Amniotic stem cell (primary cell): ENCODE measurements at regions not wholly inside any gene's neighbourhood (a gene's known extent, or its start where the extent isn't known, plus 50 kb on each side); places are given as distances from the start of the nearest gene placed in this dataset.
"Not testable (repeated sequence)": the region's sequence is repeated elsewhere in the genome, so short reads cannot be mapped to it uniquely, and the experiment has no call there.

Experiments used
- DNase-seq: peaks from one replicate; lab custom pipeline; 2025; lab: John Stamatoyannopoulos, UW

DNA sequence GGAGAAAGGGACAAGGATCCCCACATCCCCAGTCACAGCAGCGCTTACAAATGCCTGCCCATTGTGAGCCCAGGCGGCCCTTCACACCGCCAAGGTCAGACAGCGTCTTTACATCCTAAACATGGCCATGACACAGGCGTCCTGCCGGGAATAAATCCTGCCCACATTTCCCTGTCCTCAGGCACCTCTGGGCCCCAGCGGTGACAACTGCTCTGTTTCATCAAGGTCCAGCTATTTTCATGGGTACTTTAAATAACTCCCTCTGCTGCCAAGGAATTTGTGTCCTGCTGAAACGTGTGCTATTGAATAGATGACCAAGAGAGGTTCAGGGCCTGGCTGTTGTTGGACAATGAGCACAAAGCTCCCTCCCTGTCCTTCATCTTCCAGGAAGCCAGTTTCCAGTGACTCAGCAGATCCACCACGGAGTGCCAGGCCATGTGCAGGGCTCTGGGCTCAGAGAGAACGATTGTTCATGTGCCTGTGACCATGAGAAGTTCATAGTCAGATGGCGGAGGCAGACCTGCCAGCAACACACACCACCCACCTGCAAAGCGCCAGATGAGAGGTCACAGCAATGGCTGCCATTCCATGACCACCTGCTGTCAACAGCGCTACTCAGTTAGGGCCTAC lies 195.8 kb downstream of the MATN1 start:
- no peak for DNase-seq

DNA sequence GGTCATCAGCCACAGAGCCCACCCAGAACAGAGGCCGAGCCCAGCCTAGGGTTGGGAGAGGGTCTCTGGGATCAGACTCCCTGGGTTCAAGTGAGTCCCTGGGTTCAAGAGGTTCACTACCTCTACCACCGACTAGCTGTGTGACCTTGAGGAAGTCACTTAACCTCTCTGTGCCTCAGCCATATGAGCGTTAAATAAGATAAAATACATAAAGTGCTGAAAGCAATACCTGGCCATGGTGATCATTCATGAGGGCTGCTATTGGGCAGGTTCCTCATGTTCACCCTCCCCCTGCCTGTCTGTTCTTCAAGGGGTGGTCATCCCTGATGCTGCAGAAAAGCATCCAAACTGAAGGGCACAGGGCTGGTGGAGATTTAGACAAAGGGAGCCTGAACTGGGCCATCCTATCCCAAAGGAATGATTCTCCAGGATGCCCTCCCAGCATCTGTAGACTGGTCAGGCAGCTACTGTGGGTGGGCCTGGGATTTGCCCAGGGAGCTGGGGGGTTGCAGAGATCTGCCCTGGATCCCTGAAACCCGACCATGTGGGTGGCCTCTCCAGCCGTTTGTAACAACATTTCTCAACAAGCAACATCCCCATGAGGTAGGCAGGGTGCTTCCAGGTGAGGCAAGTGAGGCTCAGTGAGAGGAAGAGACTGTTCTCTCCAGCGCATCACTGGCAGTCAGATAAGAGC lies 196.6 kb downstream of the MATN1 start:
- DNase-seq, result no peak

DNA sequence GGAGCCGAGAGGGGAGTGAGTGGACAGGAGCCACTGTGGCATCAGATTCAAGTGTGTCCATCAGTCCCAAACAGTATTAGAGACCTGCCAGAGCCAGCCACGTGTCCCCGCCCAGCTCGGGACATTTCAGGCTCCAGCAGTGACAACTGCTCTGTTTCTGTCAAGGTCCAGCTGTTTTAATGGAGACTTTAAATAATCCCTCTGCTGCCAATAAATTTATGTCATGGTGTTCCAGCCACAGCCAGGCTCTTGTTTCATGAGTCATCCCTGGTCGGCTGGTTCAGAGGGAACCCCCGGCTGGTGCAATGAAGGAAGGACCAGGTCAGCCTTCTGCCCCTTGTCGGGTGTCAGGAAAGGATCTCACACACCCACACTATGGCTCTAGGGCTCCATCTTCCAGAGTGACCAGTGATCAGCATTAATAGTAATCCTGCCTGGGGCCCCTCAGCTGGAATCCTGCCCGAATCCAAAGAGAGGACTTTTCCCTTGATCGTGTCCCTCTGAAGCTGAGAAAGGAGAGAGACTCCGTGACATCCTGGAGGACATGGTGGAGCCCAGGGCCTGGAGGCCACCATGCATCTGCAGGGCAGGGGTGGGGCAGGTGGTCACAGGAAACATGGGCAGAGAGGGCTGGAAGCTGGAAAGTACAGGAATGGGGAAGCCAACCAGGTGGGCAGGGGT lies 197.3 kb downstream of the MATN1 start:
- no peak for DNase-seq

DNA sequence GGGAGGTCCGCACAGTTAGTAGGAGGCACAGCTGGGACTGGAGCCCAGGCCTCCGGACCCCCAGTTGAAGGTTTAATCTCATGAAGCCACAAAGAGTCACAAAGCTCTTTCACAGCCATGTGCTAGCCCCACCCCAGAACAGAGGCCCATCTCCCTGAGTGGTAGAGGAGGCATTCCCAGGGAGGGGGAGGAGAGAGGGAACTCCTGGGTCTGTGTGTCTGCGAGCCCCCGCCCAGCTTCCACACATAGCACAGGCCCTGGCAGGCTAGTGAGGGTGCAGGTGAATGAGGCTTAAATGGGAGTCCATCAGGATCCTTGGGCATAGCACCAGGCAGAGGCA lies 197.8 kb downstream of the MATN1 start:
- no peak for DNase-seq

DNA sequence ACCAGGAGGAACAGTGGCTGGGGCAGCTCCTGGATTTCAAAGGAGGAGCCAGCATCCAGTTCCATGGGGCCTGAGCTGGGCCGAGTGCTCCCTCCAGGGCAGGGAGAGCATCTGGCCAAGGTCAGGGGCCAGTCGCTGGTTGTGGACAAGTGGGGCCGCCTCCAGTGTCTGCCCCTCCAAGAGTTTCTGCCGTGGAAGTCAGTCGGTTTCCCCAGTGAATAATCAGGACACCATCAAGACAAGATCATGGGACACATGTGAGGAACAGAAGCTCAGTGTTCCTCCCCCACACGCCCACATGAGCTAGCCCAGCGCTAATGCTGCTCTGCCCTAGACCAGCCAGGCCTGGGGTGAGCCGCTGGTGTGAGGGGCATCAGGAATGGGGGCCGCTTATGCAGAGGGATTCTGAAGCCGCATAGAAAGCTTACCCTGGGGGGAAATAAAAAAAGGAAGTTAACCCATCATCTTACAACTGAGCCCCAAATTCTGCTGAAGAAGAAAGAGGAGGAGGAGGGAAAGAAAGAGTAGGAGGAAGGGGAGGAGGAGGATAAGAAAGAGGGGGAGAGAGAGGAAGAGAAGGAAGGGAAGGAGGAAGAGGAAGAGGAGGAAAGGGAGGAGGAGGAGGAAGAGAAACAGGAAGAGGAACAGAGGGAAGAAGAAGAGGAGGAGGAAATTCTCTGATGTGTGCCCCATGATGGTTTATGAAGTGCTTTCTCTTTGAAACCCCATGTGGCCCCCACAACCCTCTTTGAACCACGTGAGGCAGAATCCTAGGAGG lies 198.4 kb downstream of the MATN1 start:
- DNase-seq, result no peak

DNA sequence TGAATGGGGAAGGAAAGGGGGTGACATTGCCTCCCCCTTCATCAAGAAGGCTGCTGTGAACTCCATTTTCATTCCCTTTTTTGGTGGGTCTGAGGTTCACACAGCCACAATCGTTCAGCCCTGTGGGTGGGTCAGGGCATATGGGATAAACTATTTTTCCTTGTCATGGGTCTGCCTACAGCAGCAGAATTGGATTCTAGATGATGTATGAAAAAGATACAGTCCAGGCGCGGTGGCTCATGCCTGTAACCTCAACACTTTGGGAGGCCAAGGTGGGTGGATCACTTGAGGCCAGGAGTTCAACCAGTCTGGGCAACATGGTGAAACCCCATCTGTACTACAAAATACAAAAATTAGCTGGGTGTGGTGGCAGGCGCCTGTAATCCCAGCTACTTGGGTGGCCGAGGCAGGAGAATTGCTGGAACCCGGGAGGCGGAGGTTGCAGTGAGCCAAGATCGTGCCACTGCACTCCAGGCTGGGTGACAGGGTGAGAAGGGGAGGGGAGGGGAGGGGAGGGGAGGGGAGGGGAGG lies 199.3 kb downstream of the MATN1 start:
- DNase-seq, result not testable (repeated sequence)

DNA sequence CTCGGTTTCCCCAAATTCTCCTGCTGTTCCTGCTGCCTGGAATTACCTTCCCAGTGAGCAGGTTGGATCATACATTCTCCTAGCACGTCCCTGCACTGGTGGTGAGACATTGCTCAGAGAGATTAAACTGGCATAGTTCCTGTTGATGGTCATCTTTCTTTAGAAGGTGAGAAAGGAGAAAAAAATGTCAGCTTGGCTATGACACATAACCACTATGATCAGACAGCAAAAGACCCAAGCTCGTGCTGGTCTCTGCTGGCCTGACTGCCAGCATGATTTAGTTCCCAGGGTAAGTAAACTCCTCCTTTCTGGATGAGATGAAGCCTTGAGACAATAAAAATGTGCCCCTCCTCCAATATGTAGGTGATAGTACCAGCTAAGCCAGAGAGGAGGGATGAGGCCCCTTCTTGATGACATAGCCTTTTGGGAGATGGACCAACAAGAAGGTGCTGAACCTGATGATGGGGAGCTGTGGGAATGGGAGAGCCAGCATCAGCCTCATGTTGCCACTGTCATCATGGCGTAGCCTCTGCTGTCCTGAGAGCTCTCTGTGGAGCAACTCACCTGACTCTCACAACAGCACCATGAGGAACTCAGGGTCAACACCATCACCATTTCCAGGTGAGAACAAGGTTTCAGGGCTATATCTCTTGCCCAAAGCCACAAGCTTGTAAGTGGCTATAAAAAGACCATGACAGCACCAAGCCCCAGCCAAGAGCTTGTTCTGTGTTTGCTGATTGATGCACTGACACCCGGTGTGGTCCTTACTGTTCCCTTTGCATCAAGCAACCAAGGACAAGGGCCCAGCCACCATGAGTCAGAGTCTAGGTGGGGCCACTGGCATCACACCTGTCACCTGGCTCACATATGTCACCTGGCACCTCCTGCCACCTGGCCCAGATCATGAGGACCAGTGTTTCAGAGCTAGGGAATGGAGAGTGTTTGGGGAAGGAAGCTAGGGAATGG lies 200.0 kb downstream of the MATN1 start:
- DNase-seq, result no peak

DNA sequence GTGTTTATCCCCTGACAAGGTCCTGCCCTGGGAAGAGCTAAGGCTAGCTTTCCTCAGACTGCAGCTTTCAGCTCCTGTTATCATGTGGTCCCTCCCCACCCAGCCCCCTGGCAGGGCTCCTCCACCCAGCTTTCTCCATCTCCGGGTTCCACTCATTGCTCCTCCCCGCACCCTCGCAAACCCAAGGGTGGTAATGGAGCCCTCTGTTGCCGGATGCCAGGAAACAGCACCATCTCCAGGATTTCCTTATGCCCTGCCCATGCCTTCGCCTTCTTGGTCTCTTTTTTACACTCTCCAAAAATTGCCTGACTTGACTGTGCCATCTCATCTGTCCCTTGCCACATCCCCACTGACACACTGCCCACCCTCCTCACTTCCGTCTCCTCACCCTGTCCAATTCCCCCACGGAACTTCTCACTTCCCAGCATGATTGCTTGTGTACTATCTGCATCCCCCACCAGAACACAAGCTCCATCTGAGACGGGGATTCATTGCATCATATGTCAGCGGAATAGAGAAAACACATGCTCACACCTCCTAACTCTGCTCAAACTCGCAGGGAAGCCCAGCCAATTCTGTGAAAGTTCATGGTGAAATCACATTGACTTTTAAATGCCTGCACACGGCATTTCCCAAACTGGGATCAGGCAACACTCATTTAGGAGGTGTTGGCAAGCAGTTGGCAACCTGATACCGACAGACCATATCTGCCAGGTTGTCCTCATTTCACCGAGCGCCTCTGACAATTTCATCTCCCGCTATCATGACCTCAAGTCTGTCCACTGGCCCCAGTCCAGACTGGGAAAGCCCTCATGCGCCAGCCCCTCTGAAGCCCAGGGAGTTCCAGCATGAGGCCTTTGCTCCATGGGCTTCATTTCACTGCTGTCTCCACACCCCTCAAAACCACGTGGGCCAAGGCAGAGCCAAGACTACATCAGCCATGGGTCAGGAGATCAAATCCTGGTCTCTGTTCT lies 201.1 kb downstream of the MATN1 start:
- no peak for DNase-seq

DNA sequence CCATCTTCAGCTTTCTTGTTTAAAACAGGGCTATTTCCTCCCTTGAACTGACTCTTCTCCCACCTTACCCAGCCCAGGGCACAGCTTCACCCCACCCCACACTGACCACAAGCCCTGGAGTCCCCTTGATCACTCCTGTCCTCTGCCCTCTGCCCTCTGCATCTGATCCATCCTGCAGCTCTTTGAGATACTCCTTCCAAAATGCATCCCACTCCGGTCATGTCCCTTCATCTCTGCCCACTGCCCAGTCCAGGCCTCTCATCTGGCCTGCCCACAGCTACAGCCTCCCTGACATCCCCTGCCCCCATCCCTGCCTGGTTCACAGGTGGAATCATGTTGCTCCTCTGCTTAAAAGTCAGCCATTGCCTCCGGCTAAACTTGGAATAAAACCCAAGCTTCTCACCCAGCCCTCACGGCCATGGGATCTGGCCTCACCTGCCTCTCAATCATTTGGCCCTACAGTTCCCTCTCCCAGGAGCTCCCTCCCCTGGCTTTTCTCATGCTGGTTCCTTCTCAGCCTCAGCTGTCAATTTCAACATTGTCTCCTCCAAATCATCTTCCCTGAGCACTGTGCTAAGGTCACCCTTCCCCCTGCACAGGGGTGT lies 202.0 kb downstream of the MATN1 start:
- no peak for DNase-seq

DNA sequence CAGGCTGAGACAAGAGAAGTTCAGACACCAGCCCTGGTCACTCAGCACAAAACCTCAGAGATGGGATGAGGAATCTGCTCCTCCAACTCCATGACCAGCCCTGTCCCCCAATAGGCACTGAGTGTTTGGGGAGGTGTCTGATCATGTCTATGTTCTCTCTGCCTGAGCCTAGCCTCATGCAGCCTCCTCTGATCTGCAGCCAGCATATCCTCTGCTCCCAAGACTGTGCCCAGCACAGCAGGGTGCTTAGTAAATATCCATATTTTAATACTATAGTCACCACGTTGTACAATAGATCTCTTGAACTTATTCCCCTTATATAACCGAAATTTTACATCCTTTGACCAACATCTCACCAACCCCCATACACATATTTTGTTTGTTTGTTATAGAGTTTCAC lies 202.9 kb downstream of the MATN1 start:
- DNase-seq, result no peak

DNA sequence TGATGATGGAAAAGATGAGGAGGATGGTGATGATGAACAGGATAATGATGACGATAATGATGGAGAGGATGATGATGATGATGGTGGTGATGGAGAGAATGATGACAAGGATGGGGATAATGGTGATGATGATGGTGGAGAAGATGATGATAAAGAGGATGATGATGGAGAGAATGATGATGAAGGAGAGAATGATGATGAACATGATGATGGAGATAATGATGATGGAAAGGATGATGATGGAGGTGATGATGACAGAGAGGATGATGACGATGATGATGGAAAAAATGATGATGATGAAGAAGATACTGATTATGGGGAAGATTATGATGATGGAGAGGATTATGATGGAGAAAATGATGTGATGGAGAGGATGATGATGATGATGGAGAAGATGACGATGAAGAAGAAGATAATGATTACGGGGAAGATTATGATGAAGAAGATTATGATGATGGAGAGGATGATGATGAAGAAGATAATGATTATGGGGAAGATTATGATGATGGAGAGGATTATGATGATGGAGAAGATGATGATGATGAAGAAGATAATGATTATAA lies 204.1 kb downstream of the MATN1 start:
- DNase-seq, result no peak

DNA sequence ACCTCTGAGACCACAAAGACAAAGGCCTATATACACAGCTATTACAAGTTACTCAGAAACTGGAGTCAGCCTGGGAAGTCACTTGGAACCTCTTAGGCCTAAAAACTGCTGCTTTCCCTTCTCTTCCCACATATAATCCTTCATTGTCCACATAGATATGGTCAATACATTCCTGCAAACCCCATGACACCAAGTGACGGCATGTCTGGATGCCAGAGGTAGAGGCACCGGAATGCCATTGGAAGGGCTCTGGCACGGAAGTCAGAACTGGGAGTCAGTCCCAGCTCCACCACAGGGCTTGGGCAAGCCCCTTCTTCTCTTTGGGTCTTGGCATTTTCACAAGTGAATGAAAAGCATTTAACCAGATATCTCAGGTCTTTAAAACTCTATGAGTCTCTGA lies 204.7 kb downstream of the MATN1 start:
- no peak for DNase-seq

DNA sequence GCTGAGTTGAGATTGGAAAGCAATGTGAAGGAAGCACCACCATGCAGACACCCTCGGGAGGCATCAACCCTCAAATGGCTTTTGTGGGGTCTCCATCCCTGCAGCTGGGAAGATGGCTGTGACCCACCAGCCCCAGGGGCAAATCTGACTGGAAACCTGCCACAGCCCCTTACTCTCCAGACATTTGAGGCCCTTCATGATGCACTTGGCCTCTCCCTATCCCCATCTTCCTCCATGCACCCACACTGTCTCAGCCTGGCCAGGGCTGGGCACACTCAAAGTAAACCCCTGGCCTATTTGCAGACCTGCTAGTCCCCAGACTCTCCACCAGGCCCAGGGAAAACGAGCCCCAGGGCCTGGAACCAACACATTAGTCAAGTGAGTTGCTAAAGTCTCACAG lies 205.2 kb downstream of the MATN1 start:
- DNase-seq, result no peak

DNA sequence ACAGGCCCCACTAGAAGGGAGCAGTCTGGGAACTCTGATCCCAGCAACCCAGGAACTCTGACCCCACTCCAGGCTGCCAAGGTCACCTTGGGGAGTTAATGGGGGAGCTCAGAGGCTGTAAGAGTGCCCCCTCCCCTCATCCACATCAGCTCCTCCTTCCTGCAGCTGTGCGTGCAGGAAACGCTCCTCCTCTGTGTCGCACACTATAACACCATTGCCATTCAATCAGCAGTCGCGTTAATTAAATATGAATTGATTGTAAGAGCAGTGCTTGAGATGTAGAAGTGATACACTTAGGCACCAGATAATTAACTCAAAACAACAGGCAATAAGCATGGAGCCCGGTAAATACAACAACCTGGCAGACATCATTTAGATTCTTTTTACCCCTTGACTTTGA lies 205.7 kb downstream of the MATN1 start:
- not testable (repeated sequence) for DNase-seq

DNA sequence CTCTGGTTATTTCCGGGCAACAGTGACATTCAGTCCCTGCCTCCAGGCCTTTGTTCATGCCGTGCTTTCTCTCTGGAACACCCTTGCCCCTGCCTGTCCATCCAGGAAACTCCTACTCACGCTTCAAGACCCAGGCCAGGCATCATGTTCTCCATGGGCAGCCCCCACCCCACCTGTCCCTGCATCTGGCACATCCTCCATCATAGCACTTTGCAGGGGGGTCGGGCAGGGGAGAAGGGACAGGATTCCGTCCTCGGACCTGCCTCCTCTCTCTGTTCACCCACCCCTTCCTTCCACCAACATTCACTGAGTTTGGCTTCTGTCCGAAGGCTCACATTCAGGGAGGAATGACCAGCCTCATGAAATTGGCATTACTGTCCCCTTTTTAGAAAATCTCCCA lies 206.1 kb downstream of the MATN1 start:
- DNase-seq, result not testable (repeated sequence)

DNA sequence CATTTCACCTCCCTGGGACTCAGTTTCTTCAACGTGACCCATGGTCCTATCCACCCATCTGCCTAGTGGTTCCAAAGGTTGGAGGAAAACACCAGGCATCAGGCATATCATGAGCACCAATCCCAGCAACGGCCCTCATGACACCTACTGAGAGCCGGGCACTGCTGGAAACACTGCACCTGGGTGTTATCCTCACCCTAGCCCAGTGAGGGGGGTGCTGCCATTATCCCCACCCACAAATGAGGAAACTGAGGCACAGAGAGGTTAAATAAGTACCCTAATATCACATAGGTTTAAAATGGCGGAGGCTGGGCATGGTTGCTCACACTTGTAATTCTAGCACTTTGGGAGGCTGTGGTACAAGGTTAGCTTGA lies 206.9 kb downstream of the MATN1 start:
- no peak for DNase-seq

DNA sequence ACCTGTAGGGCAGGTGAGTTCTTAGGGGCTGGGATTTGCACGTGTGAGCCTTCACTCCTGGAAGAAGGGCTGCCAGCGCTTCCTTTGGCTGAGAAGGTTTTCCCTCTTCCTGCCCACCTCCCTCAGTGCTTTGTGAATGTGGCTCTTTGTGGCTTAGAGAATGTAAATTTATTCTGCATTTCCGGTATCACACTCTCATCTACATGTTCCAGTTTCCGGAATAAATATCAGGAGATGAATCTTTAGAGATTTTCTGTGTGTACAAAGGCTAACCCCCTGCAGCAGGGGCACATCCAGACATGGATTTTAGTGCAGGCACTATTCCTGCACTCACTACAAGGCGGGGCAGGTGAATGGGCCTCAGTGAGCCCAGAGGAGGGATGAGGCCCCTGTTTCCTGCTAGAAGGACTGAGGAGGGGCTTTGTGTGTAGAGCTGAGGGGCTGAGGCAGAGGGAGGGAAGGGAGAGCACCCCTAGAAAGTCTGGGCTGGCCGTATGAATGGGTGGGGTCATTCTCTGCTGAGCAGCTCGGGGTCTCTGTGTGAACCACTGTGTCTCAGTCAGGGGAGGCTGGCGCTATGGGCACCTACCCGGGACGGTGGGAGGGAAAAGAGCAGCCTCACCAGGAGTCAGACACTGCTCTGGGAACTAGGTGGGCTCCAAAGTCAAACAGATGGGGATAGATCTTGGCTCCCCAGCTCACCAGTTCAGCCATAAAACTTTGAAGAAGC lies 207.5 kb downstream of the MATN1 start:
- DNase-seq, result no peak

DNA sequence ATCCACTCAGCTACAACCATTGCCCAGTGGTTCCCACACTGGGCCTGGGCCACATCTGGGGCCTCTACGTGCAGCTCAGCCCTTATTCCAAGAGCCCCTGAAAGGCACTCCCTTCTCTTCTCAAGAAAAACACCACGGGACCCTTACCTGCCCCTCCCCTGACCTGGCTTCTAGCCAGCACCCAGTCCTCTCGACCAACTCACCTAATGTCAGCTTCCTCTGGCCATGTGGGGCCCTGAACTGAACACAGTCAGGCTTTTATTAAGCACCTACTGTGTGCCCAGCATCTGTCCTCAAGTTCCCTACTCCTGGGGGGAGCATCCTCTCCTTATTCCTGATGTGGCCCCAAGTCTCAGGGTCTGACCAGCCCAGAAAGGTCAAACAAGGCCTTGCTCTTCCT lies 208.4 kb downstream of the MATN1 start:
- no peak for DNase-seq
